Inflammatory macrophage treated with lipopolysaccharide for 4 hours (primary cell): ENCODE measurements at regions not wholly inside any gene's neighbourhood (a gene's known extent, or its start where the extent isn't known, plus 50 kb on each side); places are given as distances from the start of the nearest gene placed in this dataset.
"Not testable (repeated sequence)": the region's sequence is repeated elsewhere in the genome, so short reads cannot be mapped to it uniquely, and the experiment has no call there.

Source experiments
- DNase-seq: peaks from one replicate; pipeline ENCODE4 v3.0.0-alpha.2; 2020

GRCh38 chr11:42337786-42338455, 878.5 kb upstream of the LRRC4C start:
- no peak for DNase-seq

GRCh38 chr11:42344204-42344792, 884.8 kb upstream of the LRRC4C start:
- no peak for DNase-seq

- no peak for DNase-seq
Measured at GRCh38 chr11:42345933-42346332, 886.5 kb upstream of the LRRC4C start.

- no peak for DNase-seq
Measured at GRCh38 chr11:42363701-42364100, 904.2 kb upstream of the LRRC4C start.

GRCh38 chr11:42390116-42390515, 921.7 kb upstream of the API5 start:
- no peak for DNase-seq

- no peak for DNase-seq
Measured at GRCh38 chr11:42397483-42397882, 914.3 kb upstream of the API5 start.

GRCh38 chr11:42407341-42407740, 904.5 kb upstream of the API5 start:
- DNase-seq, result no peak

- DNase-seq, result peak; percentile 27
Measured at GRCh38 chr11:42410251-42410955, 901.4 kb upstream of the API5 start.

- no peak for DNase-seq
Measured at GRCh38 chr11:42412590-42412989, 899.2 kb upstream of the API5 start.

- DNase-seq, result no peak
Measured at GRCh38 chr11:42417691-42418090, 894.1 kb upstream of the API5 start.

- no peak for DNase-seq
Measured at GRCh38 chr11:42422090-42422489, 889.7 kb upstream of the API5 start.

- not testable (repeated sequence) for DNase-seq
Measured at GRCh38 chr11:42434911-42435310, 876.9 kb upstream of the API5 start.

- DNase-seq, result no peak
Measured at GRCh38 chr11:42444406-42444805, 867.4 kb upstream of the API5 start.

GRCh38 chr11:42462558-42463310, 849.1 kb upstream of the API5 start:
- DNase-seq, result no peak

- no peak for DNase-seq
Measured at GRCh38 chr11:42465623-42466022, 846.2 kb upstream of the API5 start.

GRCh38 chr11:42473106-42473505, 838.7 kb upstream of the API5 start:
- DNase-seq, result no peak

- no peak for DNase-seq
Measured at GRCh38 chr11:42482822-42483221, 829.0 kb upstream of the API5 start.

- DNase-seq, result no peak
Measured at GRCh38 chr11:42490506-42490905, 821.3 kb upstream of the API5 start.

- DNase-seq, result no peak
Measured at GRCh38 chr11:42494459-42494858, 817.3 kb upstream of the API5 start.

GRCh38 chr11:42498971-42499370, 812.8 kb upstream of the API5 start:
- no peak for DNase-seq

- no peak for DNase-seq
Measured at GRCh38 chr11:42502151-42502550, 809.6 kb upstream of the API5 start.

- DNase-seq, result no peak
Measured at GRCh38 chr11:42521994-42522393, 789.8 kb upstream of the API5 start.

- DNase-seq, result peak; percentile 44
Measured at GRCh38 chr11:42524534-42525227, 787.1 kb upstream of the API5 start.
